ENCODE measurements at regions not wholly inside any gene's neighbourhood (a gene's known extent, or its start where the extent isn't known, plus 50 kb on each side); places are given as distances from the start of the nearest gene placed in this dataset.

DNA sequence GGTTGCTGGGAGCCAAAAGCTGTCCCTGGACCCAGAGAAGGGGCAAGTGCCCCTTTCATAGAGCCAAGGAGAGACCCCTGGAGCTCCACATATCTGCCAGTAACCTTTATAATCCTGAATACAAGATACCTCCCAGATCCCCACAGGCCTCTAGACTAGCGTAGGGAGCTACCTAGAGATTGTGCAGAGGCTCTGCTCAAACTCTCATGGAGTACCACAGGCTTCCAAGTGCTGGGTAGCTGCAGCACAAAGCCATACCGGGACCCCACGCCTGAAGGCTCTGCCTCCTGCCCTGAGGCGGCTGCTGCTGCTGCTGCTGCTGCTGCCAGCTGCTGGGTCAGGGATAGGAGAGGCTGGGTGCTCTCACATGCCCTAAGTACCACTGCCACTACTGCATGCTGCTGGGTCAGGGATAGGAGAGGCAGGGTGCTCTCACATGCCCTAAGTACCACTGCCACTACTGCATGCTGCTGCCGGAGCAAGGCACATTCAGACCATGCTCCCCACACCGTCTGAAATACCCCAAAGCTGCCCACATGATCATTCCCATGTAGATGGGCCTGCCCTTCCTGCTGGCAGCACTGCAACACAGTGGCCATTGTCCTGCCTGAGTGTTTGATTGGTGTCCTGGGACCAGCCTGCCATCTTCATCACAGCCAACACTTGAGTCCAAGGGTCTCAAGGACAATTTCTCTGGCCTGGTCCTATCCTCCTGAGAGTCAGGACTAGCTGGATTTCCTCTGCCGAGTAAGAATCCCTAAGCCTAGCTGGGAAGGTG lies 1434.3 kb upstream of the ADGRB3 start:
- Histone ChIP-seq H3K9ac (ENCODE audit: low read depth in 1 of 3, low read length in 3 of 3) (no peak overlapping the region), H3K36me3 (ENCODE audit: control insufficient read depth in 3 of 3, insufficient read depth in 3 of 3, low read length in 3 of 3) (no peaks in the 10 kb centered on the region), H3K27ac (ENCODE audit: low read depth, low read length) (no peak overlapping the region), H3K4me3 (ENCODE audit: low read length in 3 of 3) (no peak overlapping the region), H3K4me1 (ENCODE audit: control insufficient read depth in 3 of 3, insufficient read depth in 3 of 3, low read length in 3 of 3) (no peaks in the 10 kb centered on the region), H3K9me3 (ENCODE audit: control insufficient read depth in 3 of 3, low read length in 3 of 3) (no peaks in the 10 kb centered on the region), H3K27me3 (ENCODE audit: control insufficient read depth in 3 of 3, insufficient read depth in 3 of 3, low read length in 3 of 3) (no peaks in the 10 kb centered on the region)

DNA sequence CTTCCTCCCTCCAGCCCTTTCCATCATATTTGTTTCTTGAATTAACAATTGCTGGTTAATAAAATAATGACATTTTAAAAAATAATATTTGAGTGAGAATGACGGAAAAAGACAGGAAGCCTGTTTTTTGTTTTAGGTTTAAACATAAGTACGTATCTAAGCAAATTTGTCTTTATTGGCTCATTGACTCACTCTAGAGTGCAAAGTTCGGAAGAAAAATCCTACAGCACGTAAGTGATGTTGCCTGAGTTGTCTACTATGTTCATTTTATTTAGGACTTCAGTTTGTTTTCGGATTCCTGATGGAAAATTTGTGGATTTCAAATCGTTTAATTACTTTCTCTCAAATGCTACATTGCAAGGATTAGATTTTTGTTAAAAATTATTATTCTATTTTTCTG lies 1435.7 kb upstream of the ADGRB3 start:
- Histone ChIP-seq H3K9ac (ENCODE audit: low read depth in 1 of 3, low read length in 3 of 3) (no peak overlapping the region), H3K27ac (ENCODE audit: low read depth, low read length) (no peak overlapping the region), H3K4me1 (ENCODE audit: control insufficient read depth in 3 of 3, insufficient read depth in 3 of 3, low read length in 3 of 3) (no peaks in the 10 kb centered on the region), H3K27me3 (ENCODE audit: control insufficient read depth in 3 of 3, insufficient read depth in 3 of 3, low read length in 3 of 3) (no peaks in the 10 kb centered on the region), H3K9me3 (ENCODE audit: control insufficient read depth in 3 of 3, low read length in 3 of 3) (no peaks in the 10 kb centered on the region), H3K4me3 (ENCODE audit: low read length in 3 of 3) (no peak overlapping the region), H3K36me3 (ENCODE audit: control insufficient read depth in 3 of 3, insufficient read depth in 3 of 3, low read length in 3 of 3) (no peaks in the 10 kb centered on the region)

DNA sequence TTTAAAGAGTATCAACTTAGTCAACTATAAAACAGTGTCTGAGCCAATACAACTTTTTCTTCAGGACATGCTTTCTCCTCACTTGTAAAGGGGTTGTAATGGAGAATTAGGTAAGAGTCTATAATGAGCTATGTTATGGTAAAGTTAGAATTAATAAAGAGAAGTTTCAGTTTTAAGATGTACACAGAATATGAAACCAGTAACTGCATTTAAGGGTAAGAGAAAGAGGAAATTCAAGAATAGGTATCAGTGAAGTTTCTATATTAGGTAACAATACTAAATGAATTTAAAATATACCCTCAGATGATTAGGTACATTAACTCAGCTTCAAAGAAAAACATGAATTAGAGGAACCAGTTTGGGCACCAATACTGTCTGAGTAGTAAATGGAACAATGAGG lies 1444.3 kb upstream of the ADGRB3 start:
- Histone ChIP-seq H3K9ac (ENCODE audit: low read depth in 1 of 3, low read length in 3 of 3) (no peak overlapping the region), H3K4me1 (ENCODE audit: control insufficient read depth in 3 of 3, insufficient read depth in 3 of 3, low read length in 3 of 3) (no peaks in the 10 kb centered on the region), H3K4me3 (ENCODE audit: low read length in 3 of 3) (no peak overlapping the region), H3K36me3 (ENCODE audit: control insufficient read depth in 3 of 3, insufficient read depth in 3 of 3, low read length in 3 of 3) (no peaks in the 10 kb centered on the region), H3K27ac (ENCODE audit: low read depth, low read length) (no peak overlapping the region), H3K27me3 (ENCODE audit: control insufficient read depth in 3 of 3, insufficient read depth in 3 of 3, low read length in 3 of 3) (no peaks in the 10 kb centered on the region), H3K9me3 (ENCODE audit: control insufficient read depth in 3 of 3, low read length in 3 of 3) (no peaks in the 10 kb centered on the region)

GRCh38 chr6:67184405-67184804 lies 1450.7 kb upstream of the ADGRB3 start:
- Histone ChIP-seq H3K36me3 (ENCODE audit: control insufficient read depth in 3 of 3, insufficient read depth in 3 of 3, low read length in 3 of 3) (no peaks in the 10 kb centered on the region), H3K4me3 (ENCODE audit: low read length in 3 of 3) (no peak overlapping the region), H3K9me3 (ENCODE audit: control insufficient read depth in 3 of 3, low read length in 3 of 3) (no peaks in the 10 kb centered on the region), H3K27ac (ENCODE audit: low read depth, low read length) (no peak overlapping the region), H3K4me1 (ENCODE audit: control insufficient read depth in 3 of 3, insufficient read depth in 3 of 3, low read length in 3 of 3) (no peaks in the 10 kb centered on the region), H3K27me3 (ENCODE audit: control insufficient read depth in 3 of 3, insufficient read depth in 3 of 3, low read length in 3 of 3) (no peaks in the 10 kb centered on the region), H3K9ac (ENCODE audit: low read depth in 1 of 3, low read length in 3 of 3) (no peak overlapping the region)

DNA sequence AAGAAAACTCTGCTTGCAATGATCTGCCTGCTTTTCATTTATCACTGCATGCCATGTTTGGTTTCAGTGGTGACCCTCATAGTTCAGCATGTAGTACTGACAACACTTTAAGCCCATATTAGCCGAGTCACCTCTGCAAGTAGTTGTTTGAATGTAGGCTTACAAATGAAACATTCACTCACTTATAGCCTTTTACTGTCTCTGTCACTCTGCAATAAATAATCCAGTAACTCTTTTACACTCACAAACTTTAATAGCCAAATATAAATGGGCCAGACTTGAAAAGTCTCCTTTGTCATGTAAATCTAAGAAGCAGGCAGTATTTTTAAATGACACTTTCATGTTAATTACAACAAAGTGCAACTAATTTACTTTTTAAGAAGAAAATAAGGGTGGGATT lies 1460.0 kb upstream of the ADGRB3 start:
- Histone ChIP-seq H3K4me1 (ENCODE audit: control insufficient read depth in 3 of 3, insufficient read depth in 3 of 3, low read length in 3 of 3) (no peaks in the 10 kb centered on the region), H3K9ac (ENCODE audit: low read depth in 1 of 3, low read length in 3 of 3) (no peak overlapping the region), H3K27me3 (ENCODE audit: control insufficient read depth in 3 of 3, insufficient read depth in 3 of 3, low read length in 3 of 3) (no peaks in the 10 kb centered on the region), H3K9me3 (ENCODE audit: control insufficient read depth in 3 of 3, low read length in 3 of 3) (no peaks in the 10 kb centered on the region), H3K27ac (ENCODE audit: low read depth, low read length) (no peak overlapping the region), H3K4me3 (ENCODE audit: low read length in 3 of 3) (no peak overlapping the region), H3K36me3 (ENCODE audit: control insufficient read depth in 3 of 3, insufficient read depth in 3 of 3, low read length in 3 of 3) (no peaks in the 10 kb centered on the region)

GRCh38 chr6:67165606-67166005 lies 1458.6 kb upstream of the EYS start:
- Histone ChIP-seq H3K9ac (ENCODE audit: low read depth in 1 of 3, low read length in 3 of 3) (no peak overlapping the region), H3K27ac (ENCODE audit: low read depth, low read length) (no peak overlapping the region), H3K36me3 (ENCODE audit: control insufficient read depth in 3 of 3, insufficient read depth in 3 of 3, low read length in 3 of 3) (no peaks in the 10 kb centered on the region), H3K4me3 (ENCODE audit: low read length in 3 of 3) (no peak overlapping the region), H3K4me1 (ENCODE audit: control insufficient read depth in 3 of 3, insufficient read depth in 3 of 3, low read length in 3 of 3) (no peaks in the 10 kb centered on the region), H3K9me3 (ENCODE audit: control insufficient read depth in 3 of 3, low read length in 3 of 3) (peaks cover 0 to 4% (median 2%) of the 10 kb centered on the region in 3 donors), H3K27me3 (ENCODE audit: control insufficient read depth in 3 of 3, insufficient read depth in 3 of 3, low read length in 3 of 3) (no peaks in the 10 kb centered on the region)

DNA sequence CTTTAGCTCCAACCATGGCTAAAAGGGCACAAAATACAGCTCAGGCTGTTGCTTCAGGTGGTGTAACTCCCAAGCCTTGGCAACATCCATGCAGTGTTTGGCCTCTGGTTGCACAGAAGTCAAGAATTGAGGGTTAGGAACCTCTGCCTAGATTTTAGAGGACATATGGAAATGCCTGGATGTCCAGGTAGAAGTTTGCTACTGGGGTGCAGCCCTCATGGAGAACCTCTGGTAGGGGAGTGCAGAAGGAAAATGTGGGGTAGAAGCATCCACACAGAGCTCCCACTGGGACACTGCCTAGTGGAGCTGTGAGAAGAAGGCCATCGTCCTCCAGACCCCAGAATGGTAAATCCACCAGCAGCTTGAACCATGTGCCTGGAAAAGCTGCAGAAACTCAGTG lies 1453.8 kb upstream of the EYS start:
- Histone ChIP-seq H3K27ac (ENCODE audit: low read depth, low read length) (no peak overlapping the region), H3K4me3 (ENCODE audit: low read length in 3 of 3) (no peak overlapping the region), H3K9ac (ENCODE audit: low read depth in 1 of 3, low read length in 3 of 3) (no peak overlapping the region), H3K4me1 (ENCODE audit: control insufficient read depth in 3 of 3, insufficient read depth in 3 of 3, low read length in 3 of 3) (no peaks in the 10 kb centered on the region), H3K27me3 (ENCODE audit: control insufficient read depth in 3 of 3, insufficient read depth in 3 of 3, low read length in 3 of 3) (no peaks in the 10 kb centered on the region), H3K36me3 (ENCODE audit: control insufficient read depth in 3 of 3, insufficient read depth in 3 of 3, low read length in 3 of 3) (no peaks in the 10 kb centered on the region), H3K9me3 (ENCODE audit: control insufficient read depth in 3 of 3, low read length in 3 of 3) (peaks cover 0 to 5% (median 3%) of the 10 kb centered on the region in 3 donors)

- H3K36me3 ChIP-seq (ENCODE audit: control insufficient read depth in 3 of 3, insufficient read depth in 3 of 3, low read length in 3 of 3), result no peaks in the 10 kb centered on the region
- no peaks in the 10 kb centered on the region for H3K4me1 ChIP-seq (ENCODE audit: control insufficient read depth in 3 of 3, insufficient read depth in 3 of 3, low read length in 3 of 3)
- no peak overlapping the region for H3K27ac ChIP-seq (ENCODE audit: low read depth, low read length)
- H3K9ac ChIP-seq (ENCODE audit: low read depth in 1 of 3, low read length in 3 of 3), result no peak overlapping the region
- no peak overlapping the region for H3K4me3 ChIP-seq (ENCODE audit: low read length in 3 of 3)
- H3K27me3 ChIP-seq (ENCODE audit: control insufficient read depth in 3 of 3, insufficient read depth in 3 of 3, low read length in 3 of 3), result no peaks in the 10 kb centered on the region
- H3K9me3 ChIP-seq (ENCODE audit: control insufficient read depth in 3 of 3, low read length in 3 of 3), result peaks cover 0 to 3% (median 0%) of the 10 kb centered on the region in 3 donors
Observed at GRCh38 chr6:67141005-67141404, 1434.0 kb upstream of the EYS start.

GRCh38 chr6:67133973-67134372 lies 1426.9 kb upstream of the EYS start:
- Histone ChIP-seq H3K27me3 (ENCODE audit: control insufficient read depth in 3 of 3, insufficient read depth in 3 of 3, low read length in 3 of 3) (no peaks in the 10 kb centered on the region), H3K9me3 (ENCODE audit: control insufficient read depth in 3 of 3, low read length in 3 of 3) (peaks cover 0 to 3% (median 0%) of the 10 kb centered on the region in 3 donors), H3K4me1 (ENCODE audit: control insufficient read depth in 3 of 3, insufficient read depth in 3 of 3, low read length in 3 of 3) (no peaks in the 10 kb centered on the region), H3K36me3 (ENCODE audit: control insufficient read depth in 3 of 3, insufficient read depth in 3 of 3, low read length in 3 of 3) (no peaks in the 10 kb centered on the region), H3K27ac (ENCODE audit: low read depth, low read length) (no peak overlapping the region), H3K9ac (ENCODE audit: low read depth in 1 of 3, low read length in 3 of 3) (no peak overlapping the region), H3K4me3 (ENCODE audit: low read length in 3 of 3) (no peak overlapping the region)

DNA sequence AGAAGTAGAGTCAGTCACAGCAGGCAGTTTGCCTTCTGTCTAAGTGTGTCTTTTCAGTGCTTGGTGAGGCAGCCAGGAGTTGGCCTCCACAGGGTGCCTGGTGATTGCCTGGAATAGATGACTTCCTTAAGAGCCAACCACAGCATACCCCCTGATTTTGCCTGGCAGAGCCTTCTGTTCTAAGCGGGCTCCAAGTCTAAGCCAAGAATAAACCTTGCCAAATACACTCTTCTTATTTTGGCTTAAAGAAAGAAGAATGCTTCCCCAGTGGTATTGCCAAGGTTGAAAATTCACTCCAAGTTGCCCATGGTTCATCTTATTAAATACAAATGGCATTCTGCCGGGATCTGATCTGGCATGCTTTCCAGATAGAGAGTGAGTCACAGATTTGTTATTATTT lies 1424.8 kb upstream of the EYS start:
- H3K4me3 ChIP-seq (ENCODE audit: low read length in 3 of 3), result no peak overlapping the region
- H3K9me3 ChIP-seq (ENCODE audit: control insufficient read depth in 3 of 3, low read length in 3 of 3), result peaks cover 0 to 3% (median 0%) of the 10 kb centered on the region in 3 donors
- no peak overlapping the region for H3K27ac ChIP-seq (ENCODE audit: low read depth, low read length)
- no peaks in the 10 kb centered on the region for H3K36me3 ChIP-seq (ENCODE audit: control insufficient read depth in 3 of 3, insufficient read depth in 3 of 3, low read length in 3 of 3)
- no peak overlapping the region for H3K9ac ChIP-seq (ENCODE audit: low read depth in 1 of 3, low read length in 3 of 3)
- no peaks in the 10 kb centered on the region for H3K27me3 ChIP-seq (ENCODE audit: control insufficient read depth in 3 of 3, insufficient read depth in 3 of 3, low read length in 3 of 3)
- H3K4me1 ChIP-seq (ENCODE audit: control insufficient read depth in 3 of 3, insufficient read depth in 3 of 3, low read length in 3 of 3), result no peaks in the 10 kb centered on the region
